ENCODE measurements at regions not wholly inside any gene's neighbourhood (a gene's known extent, or its start where the extent isn't known, plus 50 kb on each side); places are given as distances from the start of the nearest gene placed in this dataset.

DNA sequence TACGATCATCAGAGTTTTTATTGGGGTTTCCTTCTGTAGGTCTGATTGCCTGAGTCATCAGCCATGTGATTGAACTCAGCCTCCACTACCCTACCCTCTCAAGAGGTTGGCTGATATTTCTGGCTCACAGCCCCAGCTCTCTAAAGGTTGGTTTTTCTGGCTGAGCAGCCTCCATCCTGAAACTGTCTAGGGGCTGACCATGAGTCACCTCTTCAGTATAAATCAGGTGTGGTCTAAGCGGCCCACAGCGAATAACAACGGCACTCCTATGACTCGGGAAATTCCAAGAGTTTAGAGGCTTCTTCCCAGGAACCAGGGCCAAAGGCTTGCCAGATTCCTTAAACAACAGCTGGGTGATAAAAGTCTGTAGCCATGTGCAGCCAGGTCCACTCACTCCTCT lies 115.5 kb downstream of the SOD2 start:
- TF ChIP-seq EZH2 (IDR thresholded peaks at IDR 0.05; ENCODE audit: borderline replicate concordance, low read length), result no peak
- TF ChIP-seq, protein P1, sequence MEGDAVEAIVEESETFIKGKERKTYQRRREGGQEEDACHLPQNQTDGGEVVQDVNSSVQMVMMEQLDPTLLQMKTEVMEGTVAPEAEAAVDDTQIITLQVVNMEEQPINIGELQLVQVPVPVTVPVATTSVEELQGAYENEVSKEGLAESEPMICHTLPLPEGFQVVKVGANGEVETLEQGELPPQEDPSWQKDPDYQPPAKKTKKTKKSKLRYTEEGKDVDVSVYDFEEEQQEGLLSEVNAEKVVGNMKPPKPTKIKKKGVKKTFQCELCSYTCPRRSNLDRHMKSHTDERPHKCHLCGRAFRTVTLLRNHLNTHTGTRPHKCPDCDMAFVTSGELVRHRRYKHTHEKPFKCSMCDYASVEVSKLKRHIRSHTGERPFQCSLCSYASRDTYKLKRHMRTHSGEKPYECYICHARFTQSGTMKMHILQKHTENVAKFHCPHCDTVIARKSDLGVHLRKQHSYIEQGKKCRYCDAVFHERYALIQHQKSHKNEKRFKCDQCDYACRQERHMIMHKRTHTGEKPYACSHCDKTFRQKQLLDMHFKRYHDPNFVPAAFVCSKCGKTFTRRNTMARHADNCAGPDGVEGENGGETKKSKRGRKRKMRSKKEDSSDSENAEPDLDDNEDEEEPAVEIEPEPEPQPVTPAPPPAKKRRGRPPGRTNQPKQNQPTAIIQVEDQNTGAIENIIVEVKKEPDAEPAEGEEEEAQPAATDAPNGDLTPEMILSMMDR (IDR thresholded peaks at IDR 0.05; ENCODE audit: low read length), result no peak
- H3K4me1 ChIP-seq (ENCODE audit: insufficient read depth, low read length, severe bottlenecking), result no peaks in the 10 kb centered on the region
- no peaks in the 10 kb centered on the region for H3K27me3 ChIP-seq (ENCODE audit: insufficient read depth, low read length)
- no peak overlapping the region for H3K4me2 ChIP-seq (ENCODE audit: low read length)
- H2AFZ ChIP-seq (ENCODE audit: low read length), result no peak overlapping the region
- H3K9me3 ChIP-seq (ENCODE audit: low read length), result no peaks in the 10 kb centered on the region
- no peaks in the 10 kb centered on the region for H3K79me2 ChIP-seq (ENCODE audit: insufficient read depth, low read length)
- H3K4me3 ChIP-seq (ENCODE audit: low read depth, low read length, poor library complexity, severe bottlenecking), result no peak overlapping the region
- no peaks in the 10 kb centered on the region for H3K9me2 ChIP-seq (ENCODE audit: low read depth, low read length)
- H3K9ac ChIP-seq (ENCODE audit: low read length), result no peak overlapping the region
- H3K36me3 ChIP-seq (ENCODE audit: insufficient read depth, low read length), result no peaks in the 10 kb centered on the region
- H3K27ac ChIP-seq (ENCODE audit: low read depth, low read length, poor library complexity, severe bottlenecking), result no peak overlapping the region
- H3F3A ChIP-seq (ENCODE audit: insufficient read depth, low read length), result no peaks in the 10 kb centered on the region
- no peaks in the 10 kb centered on the region for H4K20me1 ChIP-seq (ENCODE audit: insufficient read depth, low read length)

DNA sequence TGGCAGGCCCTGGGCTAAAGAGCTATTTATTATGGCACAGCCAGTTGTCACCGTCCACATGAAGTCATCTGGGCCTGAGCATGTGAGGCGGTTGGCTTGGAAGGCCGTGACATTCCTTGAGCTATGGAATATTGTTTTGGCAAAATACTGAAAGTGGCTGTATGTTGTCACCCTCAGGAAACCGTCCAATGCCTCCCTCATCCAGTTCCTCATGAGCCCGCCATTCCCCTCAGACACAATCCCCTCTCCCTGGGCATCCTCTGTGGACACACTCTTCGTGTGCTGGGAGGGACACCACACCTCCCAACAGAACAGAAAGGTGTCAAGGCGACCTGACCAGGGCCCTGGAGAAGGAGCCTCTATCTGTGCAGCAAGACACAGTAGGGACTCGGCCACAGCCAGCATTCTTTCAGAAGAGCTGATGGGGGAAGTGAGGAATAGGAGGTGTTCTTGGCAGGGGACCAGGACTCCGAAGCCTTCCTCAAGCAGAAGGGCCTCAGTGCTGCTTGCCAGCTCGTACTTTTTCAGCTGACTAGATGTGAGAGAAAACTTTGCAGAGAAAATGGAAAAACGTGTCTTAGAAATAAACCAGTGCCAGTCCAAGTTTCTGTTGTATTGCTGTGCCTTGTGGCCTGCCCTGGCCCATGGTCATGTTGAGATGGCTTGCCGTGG lies 120.5 kb downstream of the SOD2 start:
- Histone ChIP-seq H3F3A (ENCODE audit: insufficient read depth, low read length) (no peaks in the 10 kb centered on the region), H3K27ac (ENCODE audit: low read depth, low read length, poor library complexity, severe bottlenecking) (no peak overlapping the region), H3K9me2 (ENCODE audit: low read depth, low read length) (no peaks in the 10 kb centered on the region), H3K4me3 (ENCODE audit: low read depth, low read length, poor library complexity, severe bottlenecking) (no peak overlapping the region), H3K9ac (ENCODE audit: low read length) (no peak overlapping the region), H3K4me2 (ENCODE audit: low read length) (no peak overlapping the region), H3K36me3 (ENCODE audit: insufficient read depth, low read length) (no peaks in the 10 kb centered on the region), H4K20me1 (ENCODE audit: insufficient read depth, low read length) (no peaks in the 10 kb centered on the region), H3K79me2 (ENCODE audit: insufficient read depth, low read length) (no peaks in the 10 kb centered on the region), H3K9me3 (ENCODE audit: low read length) (no peaks in the 10 kb centered on the region), H3K4me1 (ENCODE audit: insufficient read depth, low read length, severe bottlenecking) (no peaks in the 10 kb centered on the region), H2AFZ (ENCODE audit: low read length) (no peak overlapping the region), H3K27me3 (ENCODE audit: insufficient read depth, low read length) (no peaks in the 10 kb centered on the region)
- no peak for TF ChIP-seq EZH2 (IDR thresholded peaks at IDR 0.05; ENCODE audit: borderline replicate concordance, low read length)
- TF ChIP-seq, protein P1 (IDR thresholded peaks at IDR 0.05; ENCODE audit: low read length), result no peak

DNA sequence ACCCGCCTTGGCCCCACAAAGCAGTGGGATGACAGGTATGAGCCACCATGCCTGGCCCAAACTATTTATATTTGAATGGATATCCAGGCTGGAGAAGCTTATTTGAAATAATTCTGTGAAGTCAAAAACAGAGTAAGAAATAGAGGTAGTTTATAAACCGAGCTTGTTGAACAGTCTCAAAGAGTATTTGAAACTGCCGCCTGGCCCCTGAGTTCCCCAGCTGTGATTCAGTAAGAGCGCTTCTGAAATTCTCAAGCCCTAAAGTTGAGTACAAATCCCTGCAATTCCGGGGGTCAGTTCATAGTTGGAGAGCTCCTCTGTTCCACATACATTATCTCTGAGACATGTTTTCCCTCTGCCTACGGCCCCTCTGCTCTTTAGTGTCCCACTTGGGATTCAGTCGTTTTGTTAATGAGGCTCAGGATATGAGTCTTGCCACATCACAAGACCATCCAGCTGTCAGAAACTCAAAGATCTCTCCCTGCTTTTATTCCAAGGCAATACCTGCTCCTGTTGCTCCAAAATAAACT lies 127.8 kb downstream of the SOD2 start:
- no peaks in the 10 kb centered on the region for H3K79me2 ChIP-seq (ENCODE audit: insufficient read depth, low read length)
- H4K20me1 ChIP-seq (ENCODE audit: insufficient read depth, low read length), result no peaks in the 10 kb centered on the region
- no peak for TF ChIP-seq EZH2 (IDR thresholded peaks at IDR 0.05; ENCODE audit: borderline replicate concordance, low read length)
- TF ChIP-seq, protein P1 (IDR thresholded peaks at IDR 0.05; ENCODE audit: low read length), result no peak
- no peak overlapping the region for H2AFZ ChIP-seq (ENCODE audit: low read length)
- no peak overlapping the region for H3K9ac ChIP-seq (ENCODE audit: low read length)
- no peaks in the 10 kb centered on the region for H3F3A ChIP-seq (ENCODE audit: insufficient read depth, low read length)
- H3K4me1 ChIP-seq (ENCODE audit: insufficient read depth, low read length, severe bottlenecking), result no peaks in the 10 kb centered on the region
- no peak overlapping the region for H3K4me3 ChIP-seq (ENCODE audit: low read depth, low read length, poor library complexity, severe bottlenecking)
- no peaks in the 10 kb centered on the region for H3K9me2 ChIP-seq (ENCODE audit: low read depth, low read length)
- no peaks in the 10 kb centered on the region for H3K9me3 ChIP-seq (ENCODE audit: low read length)
- H3K27ac ChIP-seq (ENCODE audit: low read depth, low read length, poor library complexity, severe bottlenecking), result no peak overlapping the region
- no peak overlapping the region for H3K4me2 ChIP-seq (ENCODE audit: low read length)
- no peaks in the 10 kb centered on the region for H3K36me3 ChIP-seq (ENCODE audit: insufficient read depth, low read length)
- H3K27me3 ChIP-seq (ENCODE audit: insufficient read depth, low read length), result no peaks in the 10 kb centered on the region
